ACHN (cell line): ENCODE measurements at regions not wholly inside any gene's neighbourhood (a gene's known extent, or its start where the extent isn't known, plus 50 kb on each side); places are given as distances from the start of the nearest gene placed in this dataset.

Experiments
- DNase-seq: peaks from one replicate; pipeline ENCODE4 v3.0.0-alpha.2; 2015
- in situ Hi-C: cut with HindIII; loops from 2 replicates; pipeline ENCODE4 v1.10.0; 2017; ENCODE audit warnings: low sequenced_read_pairs, low pct_ligation_motif_present, low pct_unique_long_range_greater_than_20kb

DNA sequence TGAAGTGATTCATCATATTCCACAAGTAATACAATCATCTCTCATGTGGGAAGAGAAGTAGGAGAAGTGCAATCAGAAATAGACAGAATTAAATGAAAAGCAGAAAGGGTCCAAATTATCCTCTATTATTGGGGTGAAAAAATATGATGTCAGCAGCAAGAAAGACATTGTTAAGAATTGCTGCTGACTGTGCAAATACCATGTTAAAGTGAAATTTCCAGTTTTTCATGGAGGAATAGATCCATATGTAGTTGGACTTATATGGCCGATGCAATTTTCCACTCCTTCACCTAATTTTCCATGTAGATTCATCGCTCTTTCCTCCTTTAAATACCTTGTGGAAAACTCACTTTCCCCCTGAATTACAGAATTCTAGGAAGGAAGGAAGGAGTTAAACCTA is 819.8 kb downstream of the GATA3 start:
- in situ Hi-C loops, result no loop called here
- DNase-seq, result no peak

DNA sequence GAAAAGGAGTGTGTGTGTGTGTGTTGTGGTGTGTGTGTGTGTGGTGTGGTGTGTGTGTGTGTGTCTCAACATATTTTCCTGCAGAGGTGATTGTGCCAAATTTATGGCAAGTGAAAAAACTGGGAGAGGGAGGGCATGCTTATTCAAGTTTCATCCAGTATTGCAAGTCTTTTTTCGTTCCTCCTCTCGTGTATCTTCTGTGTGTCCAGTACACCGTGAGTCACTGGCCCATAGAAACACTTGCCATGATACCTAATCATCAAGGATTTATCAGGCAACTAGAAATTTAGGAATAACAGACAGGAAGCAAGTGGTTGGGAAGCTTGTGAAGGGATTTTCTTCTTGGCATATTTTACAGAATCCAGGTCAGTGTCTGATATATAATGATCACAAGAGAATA is 820.5 kb downstream of the GATA3 start:
- no peak for DNase-seq
- in situ Hi-C loops, result no loop called here

DNA sequence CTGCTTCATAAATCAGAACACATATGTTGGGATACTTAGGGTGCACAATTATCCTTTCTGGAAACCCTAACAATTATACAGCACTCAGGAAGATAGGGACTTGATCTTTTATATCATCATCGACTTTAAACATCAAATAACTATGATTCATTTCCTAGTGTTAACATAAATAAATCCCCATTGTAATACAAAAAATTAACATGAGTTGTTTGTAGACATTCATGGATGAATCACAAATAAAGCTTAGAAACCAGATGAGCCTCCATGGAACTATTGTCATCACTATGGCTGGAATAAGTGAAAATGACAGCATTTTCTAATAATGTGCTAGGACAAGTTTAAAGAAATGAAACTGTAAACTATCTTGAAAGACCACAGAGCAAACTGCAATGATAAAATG is 821.7 kb downstream of the GATA3 start:
- DNase-seq, result no peak
- in situ Hi-C loops, result no loop called here

DNA sequence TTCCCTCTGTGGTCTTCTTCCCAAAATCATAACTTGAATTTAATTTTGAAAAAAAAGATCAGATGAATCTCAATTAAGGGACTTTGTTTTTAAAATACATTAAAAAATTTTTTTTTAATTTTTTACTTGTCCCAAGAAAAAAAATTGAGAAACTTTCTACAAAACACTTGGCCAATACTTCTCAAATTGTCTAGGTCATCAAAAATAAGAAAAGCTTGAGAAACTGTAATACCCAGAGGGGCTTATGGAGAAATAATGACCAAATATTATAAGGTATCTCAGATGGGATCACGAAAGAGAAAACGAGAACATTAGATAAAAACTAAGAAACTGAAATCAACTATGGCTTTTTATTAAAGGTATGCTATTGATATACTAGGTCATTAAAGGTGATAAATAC is 835.0 kb downstream of the GATA3 start:
- DNase-seq, result no peak
- in situ Hi-C loops, result no loop called here

DNA sequence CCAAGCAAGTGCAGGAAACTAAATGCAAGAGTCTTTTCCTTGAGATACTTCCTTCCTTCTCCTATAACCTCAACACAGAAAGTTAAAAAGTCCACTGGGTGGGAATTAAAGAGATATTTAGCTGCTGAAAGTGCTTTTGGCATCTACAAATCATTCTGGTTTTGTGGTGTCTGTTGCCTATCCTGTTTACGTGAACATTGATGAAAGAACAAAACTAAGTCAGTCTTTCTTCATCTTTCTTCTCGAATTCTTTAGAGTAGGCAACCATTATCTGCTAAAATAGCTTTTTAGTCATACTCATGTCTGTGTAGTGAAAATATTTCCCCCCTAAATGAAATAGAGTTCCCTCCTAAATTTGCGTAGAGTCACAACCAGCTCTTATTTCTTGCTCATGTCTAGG is 838.6 kb downstream of the GATA3 start:
- no peak for DNase-seq
- in situ Hi-C loops, result no loop called here

DNA sequence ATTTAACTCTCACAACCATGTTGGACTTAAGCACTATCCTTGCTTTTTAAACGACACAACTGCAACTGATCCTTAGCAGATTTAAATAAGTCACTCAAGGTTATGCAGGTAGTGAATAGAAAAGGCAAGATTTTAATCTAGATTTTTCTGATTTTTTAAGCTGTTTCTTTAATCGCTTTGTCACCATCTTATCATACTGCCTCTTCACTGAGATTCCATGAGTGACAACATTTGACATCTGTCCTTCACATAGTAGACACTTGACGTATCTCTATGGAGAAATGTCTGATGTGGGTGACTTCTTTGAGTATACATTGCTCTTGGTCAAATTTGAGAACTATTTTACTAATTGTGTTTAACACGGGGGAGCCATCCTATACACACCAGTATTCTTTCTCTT is 839.7 kb downstream of the GATA3 start:
- no peak for DNase-seq
- in situ Hi-C loops, result no loop called here

DNA sequence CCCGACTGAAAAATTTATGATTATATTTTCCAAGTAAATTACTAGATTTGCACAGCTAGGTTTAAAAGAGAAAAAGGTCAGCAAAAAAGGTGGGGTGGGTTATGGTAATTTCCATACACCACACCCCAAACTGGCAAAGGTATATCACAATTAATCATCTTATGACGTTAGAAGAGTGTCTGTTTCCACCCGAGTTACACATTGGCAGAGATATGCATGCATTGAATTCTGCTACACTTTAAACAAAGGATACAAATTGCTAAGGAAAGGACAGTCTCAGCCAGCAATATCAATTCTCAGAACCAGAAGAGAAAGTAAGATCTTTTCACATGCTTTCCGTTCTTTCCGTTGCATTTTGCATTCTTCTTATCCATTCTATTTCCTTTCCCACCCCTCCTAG is 843.3 kb downstream of the GATA3 start:
- in situ Hi-C loops, result no loop called here

DNA sequence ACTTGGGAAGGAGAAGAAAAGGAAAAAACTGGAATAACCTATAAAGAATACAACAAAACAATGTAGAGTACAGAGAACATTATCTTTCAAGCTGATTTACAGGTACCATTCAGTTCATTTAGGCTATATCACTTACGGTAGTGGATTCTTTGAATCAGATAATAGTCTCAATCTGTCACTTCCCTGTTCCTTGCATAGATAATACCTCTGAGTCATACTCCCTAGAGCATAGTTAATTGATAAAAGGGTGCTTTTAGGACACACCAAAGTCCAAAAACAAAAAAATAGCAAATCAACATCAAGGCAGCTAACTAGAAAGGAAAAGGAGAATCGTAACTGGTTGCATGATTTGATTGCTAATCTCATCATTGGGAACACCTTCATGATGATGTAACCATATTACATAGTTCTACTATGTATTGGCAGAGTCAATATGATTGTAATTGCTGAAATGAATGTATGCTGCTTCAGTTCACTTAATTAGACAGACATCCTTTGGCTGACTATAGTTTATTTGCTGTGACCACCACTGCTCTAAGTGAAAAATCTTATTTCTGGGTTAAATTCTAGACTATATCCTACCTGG is 844.4 kb downstream of the GATA3 start:
- in situ Hi-C loops, result no loop called here
- no peak for DNase-seq

More for the DNA sequence above, 843.3 kb downstream of the GATA3 start:
- no peak for DNase-seq

DNA sequence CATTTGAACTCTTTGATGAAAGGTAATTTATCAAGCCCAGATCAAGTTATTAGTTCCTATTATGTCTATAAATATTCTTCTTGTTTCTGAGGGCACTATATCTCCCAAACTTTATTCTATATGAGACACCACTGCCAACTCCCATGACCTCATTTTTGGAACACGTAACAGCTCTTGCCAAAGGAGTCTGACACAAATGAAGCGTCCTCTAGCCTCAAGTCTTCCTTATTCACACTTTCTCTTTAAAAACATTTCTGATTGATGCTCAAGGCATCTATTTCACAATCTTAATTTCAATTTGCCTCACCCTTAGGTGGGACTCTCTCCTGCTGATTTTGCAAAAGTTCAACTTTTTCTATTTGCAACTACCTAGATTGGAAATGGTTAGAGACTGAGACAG is 848.4 kb downstream of the GATA3 start:
- no peak for DNase-seq
- in situ Hi-C loops, result no loop called here

DNA sequence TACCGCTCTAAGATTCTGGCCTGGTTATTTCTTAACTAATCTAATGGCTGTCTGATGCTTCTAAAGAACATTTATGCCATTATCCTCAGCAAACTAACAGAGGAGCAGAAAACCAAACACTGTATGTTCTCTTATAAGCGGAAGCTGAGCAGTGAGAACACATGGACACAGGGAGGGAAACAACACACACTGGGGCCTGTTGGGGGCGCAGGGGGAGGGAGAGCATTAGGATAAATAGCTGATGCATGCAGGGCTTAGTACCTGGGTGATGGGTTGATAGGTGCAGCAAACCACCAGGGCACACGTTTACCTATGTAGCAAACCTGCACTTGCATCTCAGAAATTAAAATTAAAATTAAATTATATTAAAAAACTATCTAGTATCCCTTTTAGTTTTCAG is 853.5 kb downstream of the GATA3 start:
- in situ Hi-C loops, result no loop called here
- DNase-seq, result no peak

DNA sequence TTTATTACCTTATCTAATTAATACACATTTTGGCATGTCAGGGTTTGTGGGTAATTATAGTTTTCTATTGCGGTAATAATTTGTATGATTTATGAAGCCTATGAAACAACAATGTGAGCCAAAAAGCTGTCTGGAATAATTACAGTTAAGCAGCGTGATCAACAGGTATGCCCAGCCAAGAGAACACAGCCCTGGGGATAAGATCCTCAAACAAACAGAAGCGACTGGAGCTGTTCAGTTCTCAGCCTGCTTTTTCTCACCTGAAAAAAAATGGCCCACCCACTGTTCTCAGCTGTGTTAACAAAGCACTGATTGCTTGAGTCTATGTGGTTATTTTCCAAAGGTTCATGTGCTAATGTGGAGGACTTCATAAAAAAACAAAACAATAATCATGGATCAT is 855.8 kb downstream of the GATA3 start:
- in situ Hi-C loops, result no loop called here
- no peak for DNase-seq

DNA sequence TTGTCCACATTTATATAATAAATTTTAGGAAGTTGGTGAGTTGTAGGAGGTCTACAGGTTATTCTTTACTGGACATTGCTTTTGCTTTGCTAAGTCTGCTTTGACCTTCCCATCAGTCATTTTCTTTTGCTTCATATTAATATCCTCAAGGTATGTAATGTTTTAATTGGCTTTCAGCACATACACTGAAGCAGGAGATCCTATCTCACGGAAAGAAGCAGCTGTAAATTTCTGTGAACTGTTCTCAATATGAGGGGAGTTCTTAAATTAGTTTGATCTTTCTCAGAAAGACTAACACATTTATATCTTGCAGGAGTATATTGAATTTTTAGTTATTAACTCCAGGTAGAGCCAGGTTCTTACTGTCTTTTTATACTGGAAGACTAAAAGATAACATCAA is 856.5 kb downstream of the GATA3 start:
- no peak for DNase-seq
- in situ Hi-C loops, result no loop called here

DNA sequence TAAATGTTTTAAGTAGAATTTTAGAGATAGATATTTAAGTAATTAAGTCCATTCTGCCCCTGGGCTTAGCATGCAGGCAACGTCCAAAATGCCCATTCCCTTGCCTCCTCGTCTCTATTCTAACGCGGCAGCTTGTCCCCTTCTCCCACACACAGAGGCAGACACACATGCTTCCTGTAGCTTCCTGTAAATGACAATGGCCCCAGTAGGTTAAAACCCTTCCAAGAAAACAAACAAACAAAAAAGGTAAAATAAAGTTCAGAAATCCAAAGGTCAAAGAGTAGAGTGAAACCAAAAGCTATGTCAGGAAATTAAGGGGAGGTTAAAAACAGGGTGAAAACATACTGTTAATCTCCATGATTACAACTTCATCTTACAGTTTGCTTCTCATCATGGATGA is 857.6 kb downstream of the GATA3 start:
- in situ Hi-C loops, result no loop called here
- DNase-seq, result no peak

DNA sequence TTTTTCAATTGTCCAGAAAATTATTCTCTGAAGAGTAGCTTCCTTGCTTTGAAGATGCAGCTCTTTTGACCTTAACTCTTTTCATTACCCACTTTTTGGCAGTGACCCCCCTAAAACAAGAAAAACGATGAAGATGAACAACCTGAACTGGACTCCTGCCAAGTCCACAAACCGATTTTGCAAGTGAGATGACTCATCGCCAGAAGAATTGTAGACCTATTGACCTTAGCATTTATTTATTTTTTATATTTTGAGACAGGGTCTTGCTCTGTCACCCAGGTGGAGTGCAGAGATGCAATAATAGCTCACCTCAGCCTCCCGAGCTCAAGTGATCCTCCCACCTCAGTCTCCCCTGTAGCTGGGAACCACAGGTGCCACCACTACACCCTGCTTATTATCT is 859.2 kb downstream of the GATA3 start:
- in situ Hi-C loops, result no loop called here
- no peak for DNase-seq

DNA sequence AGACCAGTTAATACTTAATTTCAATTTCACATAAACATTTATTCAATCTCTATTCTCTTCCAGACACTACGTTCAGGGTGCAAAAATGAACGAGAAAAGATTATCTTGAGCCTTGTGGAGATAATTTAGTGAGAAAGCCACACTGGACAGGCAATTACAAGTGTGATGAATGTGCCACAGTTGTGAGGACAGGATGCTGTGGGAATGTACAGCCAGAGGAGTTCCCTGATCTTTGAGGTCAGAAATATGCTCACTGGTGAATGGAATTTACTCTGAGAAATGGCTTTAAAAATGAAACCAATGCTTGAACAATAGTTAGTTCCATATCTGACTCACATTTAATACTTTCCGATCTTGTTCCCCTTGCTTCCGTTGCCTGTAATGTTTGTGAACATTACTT is 864.8 kb downstream of the GATA3 start:
- no peak for DNase-seq
- in situ Hi-C loops, result no loop called here

DNA sequence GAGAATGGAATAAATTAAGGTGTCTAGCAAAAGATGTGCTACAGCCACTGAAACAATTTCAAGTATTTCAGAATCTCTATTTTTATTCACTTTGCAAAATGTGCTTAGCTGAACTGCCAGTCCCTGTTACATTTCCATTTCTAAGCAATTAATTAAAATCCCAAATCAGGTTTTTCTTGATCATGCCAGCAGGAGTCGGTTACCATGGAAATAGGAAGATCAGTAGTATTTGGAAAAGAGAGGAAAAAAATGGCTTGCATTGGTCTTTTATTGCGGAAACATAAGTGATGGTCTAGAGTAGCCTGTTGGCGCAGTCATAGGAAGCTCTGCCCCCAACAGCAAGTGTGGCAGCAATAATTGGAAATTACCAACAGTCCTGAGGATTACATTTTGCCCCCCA is 867.1 kb downstream of the GATA3 start:
- DNase-seq, result no peak
- in situ Hi-C loops, result no loop called here

DNA sequence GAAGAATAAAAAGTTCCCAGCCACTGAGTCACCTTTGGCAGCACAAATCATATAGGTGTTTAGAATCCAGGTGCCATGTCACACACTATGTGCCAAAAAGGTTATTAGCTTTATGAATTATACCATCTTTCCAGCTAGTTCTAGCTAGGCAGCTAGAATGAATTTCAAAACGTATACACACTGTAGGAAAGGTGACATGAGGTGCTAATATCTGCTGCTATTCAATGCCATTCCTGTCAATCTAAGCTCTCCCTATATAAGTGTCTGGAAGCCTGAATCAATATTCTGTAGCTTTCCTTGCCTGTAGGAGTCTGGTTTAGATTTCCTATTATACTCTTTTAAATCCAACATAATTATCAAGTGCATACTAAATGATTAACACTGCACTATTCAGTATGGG is 868.6 kb downstream of the GATA3 start:
- in situ Hi-C loops, result no loop called here
- DNase-seq, result no peak

DNA sequence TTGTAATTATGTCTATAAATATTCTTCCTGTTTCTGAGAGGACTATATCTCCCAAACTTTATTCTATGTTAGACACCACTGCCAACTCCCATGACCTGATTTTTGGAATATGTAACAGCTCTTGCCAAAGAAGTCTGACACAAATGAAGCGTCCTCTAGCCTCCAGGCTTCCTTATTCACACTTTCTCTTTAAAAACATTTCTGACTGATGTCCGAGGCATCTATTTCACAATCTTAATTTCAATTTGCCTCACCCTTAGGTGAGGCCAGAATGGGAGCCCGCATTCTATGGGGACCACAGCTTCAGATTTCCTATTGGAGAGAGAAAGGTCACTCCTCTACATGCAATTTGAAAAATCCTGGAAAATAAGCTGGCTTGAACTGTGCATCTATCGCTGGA is 873.2 kb downstream of the GATA3 start:
- in situ Hi-C loops, result no loop called here
- DNase-seq, result no peak

DNA sequence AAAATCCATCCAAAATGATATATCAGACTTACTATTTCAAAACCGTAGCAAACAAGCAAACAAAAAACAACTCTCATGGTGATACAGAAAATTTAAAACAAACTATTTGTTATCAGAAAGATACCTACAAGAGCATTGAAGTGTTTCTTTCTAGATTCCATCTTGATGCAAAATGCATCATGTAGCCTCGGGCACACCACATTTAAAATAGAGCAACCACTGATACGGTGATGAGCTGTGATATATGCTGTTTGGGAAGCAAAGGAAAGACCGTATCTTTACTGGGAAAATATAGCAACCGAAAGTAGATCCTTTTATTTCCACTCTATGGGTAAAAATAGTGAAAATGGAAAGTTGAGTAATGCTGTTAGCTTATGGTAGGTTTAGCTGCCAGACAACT is 892.0 kb downstream of the GATA3 start:
- in situ Hi-C loops, result no loop called here
- DNase-seq, result no peak

DNA sequence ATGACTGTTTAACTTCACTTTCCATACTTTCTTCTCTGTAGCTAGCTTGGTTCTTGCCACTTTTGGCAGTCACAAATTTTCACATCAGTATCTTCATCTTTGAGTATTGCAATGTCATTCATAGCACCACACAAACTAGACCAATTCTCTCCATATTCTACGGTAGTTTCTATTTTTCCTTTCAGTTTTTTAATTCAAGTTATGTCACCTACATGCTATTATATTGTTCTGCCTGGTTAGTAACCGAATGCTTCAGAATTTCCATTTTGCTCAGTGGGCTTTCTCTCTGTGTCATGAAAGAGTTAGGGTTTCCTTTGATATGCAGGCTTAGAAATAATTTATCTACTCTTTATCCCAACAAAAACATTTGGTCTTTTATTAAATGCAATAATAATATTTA is 896.5 kb downstream of the GATA3 start:
- in situ Hi-C loops, result no loop called here
- no peak for DNase-seq

DNA sequence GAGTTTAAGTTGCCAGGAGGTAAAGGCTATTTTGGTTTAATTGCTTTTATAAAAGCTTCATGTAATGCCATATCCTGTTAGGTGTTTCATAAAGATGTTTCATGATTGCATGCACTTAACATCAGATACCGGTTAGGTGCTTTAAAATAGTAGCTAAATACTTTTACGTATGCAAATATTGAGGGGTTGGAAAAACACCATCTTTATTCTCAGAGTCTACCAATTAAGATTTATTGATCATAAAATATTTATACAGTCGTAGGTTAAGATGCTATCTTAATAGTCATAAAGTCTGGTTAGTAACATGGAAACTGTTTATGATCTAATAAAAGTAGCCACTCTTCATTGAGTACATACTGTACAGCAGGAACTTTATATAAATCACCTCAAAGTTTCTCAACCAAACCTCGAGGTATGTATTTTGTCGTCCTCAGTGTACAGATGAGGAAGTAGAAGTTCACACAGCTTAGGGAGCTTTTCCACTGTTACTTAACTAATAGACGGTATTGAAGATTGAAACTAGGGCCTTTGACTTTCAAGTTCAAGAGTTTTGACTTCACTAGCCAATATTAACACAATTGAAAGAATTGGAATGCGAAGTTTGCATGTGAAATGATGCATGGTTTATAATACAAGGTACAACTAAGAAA is 897.1 kb downstream of the GATA3 start:
- no peak for DNase-seq
- in situ Hi-C loops, result no loop called here
